ENCODE measurements at regions not wholly inside any gene's neighbourhood (a gene's known extent, or its start where the extent isn't known, plus 50 kb on each side); places are given as distances from the start of the nearest gene placed in this dataset.

DNA sequence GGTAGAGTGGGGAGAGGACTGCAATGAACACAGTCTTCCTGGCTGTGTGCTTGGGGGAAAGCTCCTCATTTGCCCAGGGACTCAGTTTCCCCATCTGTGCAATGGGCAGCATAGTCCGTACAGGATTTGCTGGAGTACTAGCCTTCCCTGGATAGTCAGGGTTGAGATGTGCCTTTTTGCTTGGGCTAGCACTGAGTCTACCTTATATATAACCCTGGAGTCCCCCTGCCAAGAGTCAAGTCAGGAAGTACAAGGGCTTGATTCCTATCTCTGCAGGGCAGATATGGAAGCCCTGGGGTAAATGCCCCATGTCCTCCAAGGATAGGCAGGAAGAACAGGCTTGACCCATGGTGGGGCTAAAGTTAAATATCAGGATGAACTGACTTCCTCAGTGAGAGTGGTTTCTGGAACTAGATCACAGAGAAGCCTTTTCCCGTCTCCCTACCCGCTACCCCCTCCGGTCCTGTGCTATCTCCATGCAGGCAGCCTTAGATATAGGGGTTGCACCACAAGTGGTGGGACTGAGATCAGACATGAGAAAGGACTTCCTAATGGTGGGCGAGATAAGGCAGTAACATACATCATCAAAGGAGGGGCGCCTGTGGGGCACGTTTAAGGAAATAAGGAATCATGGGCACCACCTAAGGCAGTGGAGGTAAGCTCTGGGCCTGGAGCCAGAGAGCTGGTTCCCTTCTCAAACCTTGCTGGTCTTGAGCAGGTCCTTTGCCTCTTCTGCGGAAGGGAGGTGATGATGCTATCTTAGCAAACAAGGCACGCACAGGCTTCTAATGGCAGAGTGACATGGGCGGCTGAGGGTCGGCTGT is 157.9 kb downstream of the MRPL14 start (continued):
- peak; percentile 97 for TF ChIP-seq ARID1B (IDR thresholded peaks at IDR 0.05)
- TF ChIP-seq GATAD2A (IDR thresholded peaks at IDR 0.05), result peak; percentile 98
- no peak for TF ChIP-seq ZFP30 (CRISPR knock-in tag; IDR thresholded peaks at IDR 0.05; ENCODE audit: borderline replicate concordance)
- TF ChIP-seq EGR1 (conservative IDR thresholded peaks at IDR 0.05), result peak; percentile 63
- TF ChIP-seq CREB1 (IDR thresholded peaks at IDR 0.05), result peak; percentile 64; the same call in 1 of the 2 replicates
- TF ChIP-seq CREB1 (CRISPR knock-in tag; IDR thresholded peaks at IDR 0.05), result no peak
- no peak for TF ChIP-seq RBM39 (optimal IDR thresholded peaks at IDR 0.05; ENCODE audit: low read depth, low read length)
- no peak for TF ChIP-seq ARHGAP35 (IDR thresholded peaks at IDR 0.05; ENCODE audit: partially characterized antibody)
- TF ChIP-seq ZNF589 (CRISPR knock-in tag; IDR thresholded peaks at IDR 0.05; ENCODE audit: low read depth), result peak; percentile 72; the same call in 1 of the 2 replicates
- TF ChIP-seq, protein P1, sequence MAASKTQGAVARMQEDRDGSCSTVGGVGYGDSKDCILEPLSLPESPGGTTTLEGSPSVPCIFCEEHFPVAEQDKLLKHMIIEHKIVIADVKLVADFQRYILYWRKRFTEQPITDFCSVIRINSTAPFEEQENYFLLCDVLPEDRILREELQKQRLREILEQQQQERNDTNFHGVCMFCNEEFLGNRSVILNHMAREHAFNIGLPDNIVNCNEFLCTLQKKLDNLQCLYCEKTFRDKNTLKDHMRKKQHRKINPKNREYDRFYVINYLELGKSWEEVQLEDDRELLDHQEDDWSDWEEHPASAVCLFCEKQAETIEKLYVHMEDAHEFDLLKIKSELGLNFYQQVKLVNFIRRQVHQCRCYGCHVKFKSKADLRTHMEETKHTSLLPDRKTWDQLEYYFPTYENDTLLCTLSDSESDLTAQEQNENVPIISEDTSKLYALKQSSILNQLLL (CRISPR knock-in tag; IDR thresholded peaks at IDR 0.05; ENCODE audit: borderline replicate concordance), result no peak
- peak; percentile 94 for TF ChIP-seq TEAD4 (IDR thresholded peaks at IDR 0.05; ENCODE audit: low read length)
- TF ChIP-seq TEAD4 (CRISPR knock-in tag; IDR thresholded peaks at IDR 0.05; ENCODE audit: borderline replicate concordance), result no peak
- TF ChIP-seq, protein P2, sequence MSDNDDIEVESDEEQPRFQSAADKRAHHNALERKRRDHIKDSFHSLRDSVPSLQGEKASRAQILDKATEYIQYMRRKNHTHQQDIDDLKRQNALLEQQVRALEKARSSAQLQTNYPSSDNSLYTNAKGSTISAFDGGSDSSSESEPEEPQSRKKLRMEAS (CRISPR knock-in tag; IDR thresholded peaks at IDR 0.05), result no peak
- TF ChIP-seq NUFIP1 (IDR thresholded peaks at IDR 0.05; ENCODE audit: partially characterized antibody), result no peak
- TF ChIP-seq ZNF134 (CRISPR knock-in tag; conservative IDR thresholded peaks at IDR 0.05), result 0 out of 2 replicates have a peak, but pooled peaks have one; percentile 4
- TF ChIP-seq ZNF592 (IDR thresholded peaks at IDR 0.05), result peak; percentile 91
- TF ChIP-seq, protein P3, sequence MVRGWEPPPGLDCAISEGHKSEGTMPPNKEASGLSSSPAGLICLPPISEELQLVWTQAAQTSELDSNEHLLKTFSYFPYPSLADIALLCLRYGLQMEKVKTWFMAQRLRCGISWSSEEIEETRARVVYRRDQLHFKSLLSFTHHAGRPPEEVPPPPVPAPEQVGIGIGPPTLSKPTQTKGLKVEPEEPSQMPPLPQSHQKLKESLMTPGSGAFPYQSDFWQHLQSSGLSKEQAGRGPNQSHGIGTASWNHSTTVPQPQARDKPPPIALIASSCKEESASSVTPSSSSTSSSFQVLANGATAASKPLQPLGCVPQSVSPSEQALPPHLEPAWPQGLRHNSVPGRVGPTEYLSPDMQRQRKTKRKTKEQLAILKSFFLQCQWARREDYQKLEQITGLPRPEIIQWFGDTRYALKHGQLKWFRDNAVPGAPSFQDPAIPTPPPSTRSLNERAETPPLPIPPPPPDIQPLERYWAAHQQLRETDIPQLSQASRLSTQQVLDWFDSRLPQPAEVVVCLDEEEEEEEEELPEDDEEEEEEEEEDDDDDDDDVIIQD (CRISPR knock-in tag; IDR thresholded peaks at IDR 0.05), result no peak

Measured in K562 (cell line).